AG04449 (cell line): ENCODE measurements at regions not wholly inside any gene's neighbourhood (a gene's known extent, or its start where the extent isn't known, plus 50 kb on each side); places are given as distances from the start of the nearest gene placed in this dataset.
"Not testable (repeated sequence)": the region's sequence is repeated elsewhere in the genome, so short reads cannot be mapped to it uniquely, and the experiment has no call there.

ENCODE experiments used
- CTCF ChIA-PET: fragments of 350-600 bp; formaldehyde crosslinking; extraction: SDS; loops from one replicate; lab custom pipeline; 2021; ENCODE audit warnings: antibody characterized with exemption; lab: Yijun Ruan, JAX
- POLR2A ChIA-PET: fragments of 400-600, 350-600 bp; formaldehyde crosslinking; extraction: SDS; loops from one replicate; lab custom pipeline; 2020; ENCODE audit warnings: antibody characterized with exemption, inconsistent platforms; lab: Yijun Ruan, JAX
- DNase-seq: peaks from one replicate; pipeline ENCODE4 v3.0.0-alpha.2; 2010; ENCODE audit warnings: low read depth, low spot score
- H3K4me3 ChIP-seq: 2 replicates; pipeline ENCODE4 v1.5.1; 2011; ENCODE audit warnings: low read depth, mild to moderate bottlenecking, control low read depth, low read length
- CTCF ChIP-seq: IDR thresholded peaks from one replicate; pipeline ENCODE4 v1.5.1; 2011; ENCODE audit warnings: mild to moderate bottlenecking, moderate library complexity, low read length, control low read depth, inconsistent platforms; ENCODE audit not compliant: insufficient read depth; ENCODE audit errors: missing control alignments

- TF ChIP-seq CTCF, result no peak
- CTCF ChIA-PET, result no interaction called here
- H3K4me3 ChIP-seq, result no peak overlapping the region
- POLR2A ChIA-PET, result interaction anchor here (1.6 kb wide), 1 partner anchor 37 kb away, joined by 4 read pairs; no protein-coding TSS in a partner anchor
- no peak for DNase-seq
These were observed 807.7 kb upstream of the AMELY start for GRCh38 chrY:7719271-7719670.

GRCh38 chrY:7718626-7719025 is 807.1 kb upstream of the AMELY start:
- DNase-seq, result no peak
- CTCF ChIA-PET, result interaction anchor here (0.8 to 1.2 kb wide), 2 partner anchors 56 to 239 kb away, joined by 3 to 4 read pairs; no protein-coding TSS in a partner anchor
- TF ChIP-seq CTCF, result no peak
- no peak overlapping the region for H3K4me3 ChIP-seq
- POLR2A ChIA-PET, result interaction anchor here (1.6 kb wide), 1 partner anchor 37 kb away, joined by 4 read pairs; no protein-coding TSS in a partner anchor

- CTCF ChIA-PET, result interaction anchor here (0.8 to 1.2 kb wide), 2 partner anchors 56 to 239 kb away, joined by 3 to 4 read pairs; no protein-coding TSS in a partner anchor
- H3K4me3 ChIP-seq, result no peak overlapping the region
- TF ChIP-seq CTCF, result no peak
- POLR2A ChIA-PET, result no interaction called here
- no peak for DNase-seq
These were observed 806.6 kb upstream of the AMELY start for GRCh38 chrY:7718126-7718525.

- POLR2A ChIA-PET, result no interaction called here
- no peak for DNase-seq
- H3K4me3 ChIP-seq, result no peak overlapping the region
- no peak for TF ChIP-seq CTCF
- CTCF ChIA-PET, result no interaction called here
These were observed 802.9 kb upstream of the AMELY start for GRCh38 chrY:7714426-7714825.

- POLR2A ChIA-PET, result not testable (repeated sequence)
These were observed 802.2 kb upstream of the AMELY start for GRCh38 chrY:7713738-7714137.

GRCh38 chrY:7712289-7712688 is 800.7 kb upstream of the AMELY start:
- H3K4me3 ChIP-seq, result no peak overlapping the region
- CTCF ChIA-PET, result interaction anchor here (1.3 kb wide), 1 partner anchor 247 kb away, joined by 3 read pairs; no protein-coding TSS in a partner anchor
- TF ChIP-seq CTCF, result no peak
- DNase-seq, result no peak
- POLR2A ChIA-PET, result interaction anchor here (0.8 to 1.1 kb wide), 2 partner anchors 25 to 250 kb away, joined by 3 to 8 read pairs; no protein-coding TSS in a partner anchor

More at GRCh38 chrY:7713738-7714137, 802.2 kb upstream of the AMELY start:
- not testable (repeated sequence) for H3K4me3 ChIP-seq, DNase-seq
- CTCF ChIA-PET, result interaction anchor here (0.8 kb wide), 1 partner anchor 26 kb away, joined by 4 read pairs; no protein-coding TSS in a partner anchor
